ENCODE measurements at regions not wholly inside any gene's neighbourhood (a gene's known extent, or its start where the extent isn't known, plus 50 kb on each side); places are given as distances from the start of the nearest gene placed in this dataset.

DNA sequence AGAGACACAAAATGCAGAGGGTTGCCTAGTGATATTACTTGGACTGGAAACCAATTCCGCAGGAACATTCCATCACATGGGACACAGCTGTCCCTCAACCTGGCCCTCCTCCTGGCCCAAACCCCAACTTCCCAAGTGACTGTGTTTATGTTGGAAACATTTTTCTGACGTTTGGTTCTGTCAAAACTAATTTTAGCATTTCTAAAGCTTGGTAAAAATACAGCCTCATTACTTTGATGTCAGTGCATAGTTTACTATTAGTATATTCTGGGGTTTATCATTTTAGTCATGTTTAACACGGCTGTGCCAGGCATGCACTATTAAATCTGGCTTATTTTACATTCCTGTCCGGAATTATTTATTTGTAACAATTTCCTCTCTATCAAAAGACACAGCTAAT, 69.9 kb downstream of the GLI2 start:
- Histone ChIP-seq H3K27ac (no peak overlapping the region), H3K9me3 (no peaks in the 10 kb centered on the region), H3K4me1 (peaks cover 0 to 4% (median 0%) of the 10 kb centered on the region in 4 donors), H3K4me3 (no peak overlapping the region), H3K27me3 (no peaks in the 10 kb centered on the region), H3K36me3 (no peaks in the 10 kb centered on the region)
- 56 to 59% methylated on average over 4 of the region's 4 CpGs for WGBS, 2 donors
- no peak for ATAC-seq (ENCODE audit: low FRiP score in 2 of 2)
- DNase-seq: no peak
- TF ChIP-seq POLR2A (IDR thresholded peaks at IDR 0.05): no peak
- no peak for TF ChIP-seq EP300 (IDR thresholded peaks at IDR 0.05)
- TF ChIP-seq, protein P1, sequence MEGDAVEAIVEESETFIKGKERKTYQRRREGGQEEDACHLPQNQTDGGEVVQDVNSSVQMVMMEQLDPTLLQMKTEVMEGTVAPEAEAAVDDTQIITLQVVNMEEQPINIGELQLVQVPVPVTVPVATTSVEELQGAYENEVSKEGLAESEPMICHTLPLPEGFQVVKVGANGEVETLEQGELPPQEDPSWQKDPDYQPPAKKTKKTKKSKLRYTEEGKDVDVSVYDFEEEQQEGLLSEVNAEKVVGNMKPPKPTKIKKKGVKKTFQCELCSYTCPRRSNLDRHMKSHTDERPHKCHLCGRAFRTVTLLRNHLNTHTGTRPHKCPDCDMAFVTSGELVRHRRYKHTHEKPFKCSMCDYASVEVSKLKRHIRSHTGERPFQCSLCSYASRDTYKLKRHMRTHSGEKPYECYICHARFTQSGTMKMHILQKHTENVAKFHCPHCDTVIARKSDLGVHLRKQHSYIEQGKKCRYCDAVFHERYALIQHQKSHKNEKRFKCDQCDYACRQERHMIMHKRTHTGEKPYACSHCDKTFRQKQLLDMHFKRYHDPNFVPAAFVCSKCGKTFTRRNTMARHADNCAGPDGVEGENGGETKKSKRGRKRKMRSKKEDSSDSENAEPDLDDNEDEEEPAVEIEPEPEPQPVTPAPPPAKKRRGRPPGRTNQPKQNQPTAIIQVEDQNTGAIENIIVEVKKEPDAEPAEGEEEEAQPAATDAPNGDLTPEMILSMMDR (IDR thresholded peaks at IDR 0.05): no peak
- no peak for TF ChIP-seq POLR2AphosphoS5 (IDR thresholded peaks at IDR 0.05)

DNA sequence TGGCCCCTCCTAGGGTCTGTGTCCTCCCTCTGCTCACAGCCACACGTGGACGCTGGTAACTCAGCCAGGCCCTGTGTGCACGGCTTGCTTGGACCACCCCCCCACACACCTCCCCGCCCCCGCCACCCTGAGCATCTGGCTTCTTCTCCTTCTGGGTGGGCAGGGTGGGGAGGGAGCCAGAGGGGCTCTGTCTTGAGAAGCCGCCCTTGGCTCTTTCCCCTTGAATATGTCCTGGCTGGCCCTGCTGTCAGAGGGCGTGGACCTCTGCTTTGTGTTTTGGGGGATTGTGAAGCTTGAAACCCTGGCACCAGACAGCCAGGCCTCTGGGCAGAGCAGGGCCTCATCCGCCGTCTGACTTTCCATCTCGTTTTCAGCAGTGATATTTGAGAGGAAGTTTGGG, 72.1 kb downstream of the GLI2 start:
- Histone ChIP-seq H3K36me3 (no peaks in the 10 kb centered on the region), H3K27me3 (no peaks in the 10 kb centered on the region)
- WGBS, 2 donors: 88 to 89% methylated on average over 3 to 10 of the region's 10 CpGs

DNA sequence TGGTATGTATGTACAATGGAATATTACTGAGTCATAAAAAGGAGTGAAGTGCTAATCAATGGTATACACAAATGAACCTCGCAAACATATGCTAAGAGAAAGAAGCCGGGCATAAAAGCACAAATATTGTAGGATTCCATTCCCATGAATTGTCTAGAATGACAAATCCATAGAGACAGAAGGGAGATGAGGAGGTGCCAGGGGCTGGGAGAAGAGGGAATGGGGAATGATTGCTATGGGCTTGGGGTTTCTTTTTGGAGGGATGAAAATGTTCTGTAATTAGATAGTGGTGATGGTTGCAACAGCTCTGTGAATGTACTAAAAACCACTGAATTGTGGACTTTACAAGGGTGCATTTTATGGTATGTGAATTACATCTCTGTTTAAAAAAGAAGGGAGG, 73.5 kb downstream of the GLI2 start:
- Histone ChIP-seq H3K27me3 (no peaks in the 10 kb centered on the region), H3K36me3 (no peaks in the 10 kb centered on the region), H3K4me1 (peaks cover 0 to 4% (median 0%) of the 10 kb centered on the region in 4 donors), H3K4me3 (no peak overlapping the region), H3K27ac (no peak overlapping the region), H3K9me3 (no peaks in the 10 kb centered on the region)
- ATAC-seq (ENCODE audit: low FRiP score in 2 of 2): no peak
- 98 to 100% methylated on average over 2 of the region's 2 CpGs for WGBS, 2 donors
- TF ChIP-seq EP300 (IDR thresholded peaks at IDR 0.05) (no peak), POLR2A (IDR thresholded peaks at IDR 0.05) (no peak)
- TF ChIP-seq, protein P1 (IDR thresholded peaks at IDR 0.05): no peak
- DNase-seq: no peak

More for the DNA sequence above, 72.1 kb downstream of the GLI2 start:
- no peak for TF ChIP-seq POLR2AphosphoS5 (IDR thresholded peaks at IDR 0.05)
- TF ChIP-seq EP300 (IDR thresholded peaks at IDR 0.05): no peak
- no peak for TF ChIP-seq POLR2A (IDR thresholded peaks at IDR 0.05)
- TF ChIP-seq, protein P1 (IDR thresholded peaks at IDR 0.05): no peak
- peaks cover 0 to 4% (median 0%) of the 10 kb centered on the region in 4 donors for H3K4me1 ChIP-seq
- DNase-seq: no peak
- H3K9me3 ChIP-seq: no peaks in the 10 kb centered on the region
- no peak overlapping the region for H3K4me3 ChIP-seq
- no peak for ATAC-seq (ENCODE audit: low FRiP score in 2 of 2)
- no peak overlapping the region for H3K27ac ChIP-seq

DNA sequence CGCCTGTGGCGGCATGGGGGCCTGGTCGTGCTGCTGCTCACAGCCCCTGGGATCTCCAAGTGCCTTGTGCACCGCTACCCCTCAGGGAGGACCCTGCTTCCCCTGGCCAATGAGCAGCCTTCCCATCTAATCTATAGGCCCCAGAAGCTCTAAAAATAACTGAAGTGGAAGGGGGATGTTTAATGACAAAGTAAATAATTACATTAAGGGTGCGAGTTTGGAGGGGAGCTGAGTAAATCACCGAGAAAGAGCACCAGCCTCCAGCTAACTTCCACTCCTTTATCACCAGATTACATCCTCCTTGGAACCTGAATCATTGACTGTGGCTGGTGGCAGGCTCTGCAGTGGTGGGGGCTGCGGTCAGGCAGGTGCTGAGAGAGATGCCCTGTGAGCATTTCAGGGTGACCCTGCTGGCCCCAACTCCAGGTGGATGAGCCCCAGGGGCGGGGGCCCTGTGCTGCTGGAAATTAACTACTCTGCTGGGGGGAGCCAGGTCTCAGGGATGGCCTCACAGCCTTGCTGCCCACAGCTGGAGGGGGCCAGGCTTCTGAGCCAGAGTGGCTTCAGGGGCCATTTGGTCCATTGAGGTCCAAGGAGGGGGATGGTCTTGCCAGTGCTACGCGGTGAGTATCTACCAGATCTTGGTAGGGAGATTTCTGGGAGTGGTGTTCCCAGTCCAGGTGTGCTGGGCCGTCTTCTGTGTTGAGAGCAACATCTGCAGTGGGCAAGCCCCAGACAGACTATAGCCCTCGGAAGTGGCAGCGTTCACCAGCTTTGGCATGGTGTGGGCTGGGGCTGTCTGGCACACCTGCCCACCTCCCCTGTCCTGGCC, 74.2 kb downstream of the GLI2 start:
- no peak overlapping the region for H3K27ac ChIP-seq
- TF ChIP-seq POLR2A (IDR thresholded peaks at IDR 0.05) (no peak), POLR2AphosphoS5 (IDR thresholded peaks at IDR 0.05) (no peak), EP300 (IDR thresholded peaks at IDR 0.05) (no peak)
- TF ChIP-seq, protein P1 (IDR thresholded peaks at IDR 0.05): no peak
- peaks cover 0 to 4% (median 0%) of the 10 kb centered on the region in 4 donors for H3K4me1 ChIP-seq
- DNase-seq (no peak), ATAC-seq (ENCODE audit: low FRiP score in 2 of 2) (no peak)
- no peaks in the 10 kb centered on the region for H3K9me3 ChIP-seq
- H3K27me3 ChIP-seq: no peaks in the 10 kb centered on the region
- no peaks in the 10 kb centered on the region for H3K36me3 ChIP-seq
- 23 to 43% methylated on average over 7 to 12 of the region's 13 CpGs for WGBS, 2 donors
- no peak overlapping the region for H3K4me3 ChIP-seq

DNA sequence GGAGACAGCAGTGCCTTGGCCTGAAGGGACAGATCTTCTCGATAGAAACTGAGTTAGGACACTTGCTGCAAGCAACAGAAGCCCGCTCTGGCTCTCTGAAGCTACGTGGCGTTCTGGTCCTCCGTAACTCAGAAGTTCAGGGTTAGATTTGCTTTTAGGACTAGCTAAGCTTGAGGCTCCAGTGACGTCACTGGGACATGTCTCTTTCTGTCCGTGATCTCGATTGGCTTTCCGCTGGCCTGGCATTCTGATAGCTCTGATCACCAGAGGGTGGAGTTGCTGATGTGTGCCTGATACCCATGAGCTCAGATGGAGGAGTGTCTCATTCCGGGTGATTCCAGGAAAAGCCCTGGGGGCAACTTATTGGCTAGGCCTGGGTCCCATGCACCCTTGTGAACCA, 75.0 kb downstream of the GLI2 start:
- H3K27me3 ChIP-seq: no peaks in the 10 kb centered on the region
- no peaks in the 10 kb centered on the region for H3K9me3 ChIP-seq
- H3K36me3 ChIP-seq: no peaks in the 10 kb centered on the region
- no peak for TF ChIP-seq EP300 (IDR thresholded peaks at IDR 0.05)
- TF ChIP-seq, protein P1 (IDR thresholded peaks at IDR 0.05): no peak
- TF ChIP-seq POLR2AphosphoS5 (IDR thresholded peaks at IDR 0.05): no peak
- TF ChIP-seq POLR2A (IDR thresholded peaks at IDR 0.05): no peak
- 95 to 97% methylated on average over 10 of the region's 10 CpGs for WGBS, 2 donors
- H3K4me1 ChIP-seq: peaks cover 0 to 4% (median 0%) of the 10 kb centered on the region in 4 donors
- ATAC-seq (ENCODE audit: low FRiP score in 2 of 2) (no peak), DNase-seq (no peak)
- no peak overlapping the region for H3K27ac ChIP-seq
- no peak overlapping the region for H3K4me3 ChIP-seq

Data from upper lobe of left lung (tissue), 6 donors.